Brain pericyte (primary cell): ENCODE measurements at regions not wholly inside any gene's neighbourhood (a gene's known extent, or its start where the extent isn't known, plus 50 kb on each side); places are given as distances from the start of the nearest gene placed in this dataset.
"Not testable (repeated sequence)": the region's sequence is repeated elsewhere in the genome, so short reads cannot be mapped to it uniquely, and the experiment has no call there.

ENCODE experiments used
- DNase-seq: peaks from one replicate; pipeline ENCODE4 v3.0.0-alpha.2; 2012; ENCODE audit warnings: low read depth, low spot score

- no peak for DNase-seq
These were observed 99.9 kb downstream of the ANKRD18B start for GRCh38 chr9:33623658-33624586.

GRCh38 chr9:33628318-33628717, 104.3 kb downstream of the ANKRD18B start:
- not testable (repeated sequence) for DNase-seq

DNA sequence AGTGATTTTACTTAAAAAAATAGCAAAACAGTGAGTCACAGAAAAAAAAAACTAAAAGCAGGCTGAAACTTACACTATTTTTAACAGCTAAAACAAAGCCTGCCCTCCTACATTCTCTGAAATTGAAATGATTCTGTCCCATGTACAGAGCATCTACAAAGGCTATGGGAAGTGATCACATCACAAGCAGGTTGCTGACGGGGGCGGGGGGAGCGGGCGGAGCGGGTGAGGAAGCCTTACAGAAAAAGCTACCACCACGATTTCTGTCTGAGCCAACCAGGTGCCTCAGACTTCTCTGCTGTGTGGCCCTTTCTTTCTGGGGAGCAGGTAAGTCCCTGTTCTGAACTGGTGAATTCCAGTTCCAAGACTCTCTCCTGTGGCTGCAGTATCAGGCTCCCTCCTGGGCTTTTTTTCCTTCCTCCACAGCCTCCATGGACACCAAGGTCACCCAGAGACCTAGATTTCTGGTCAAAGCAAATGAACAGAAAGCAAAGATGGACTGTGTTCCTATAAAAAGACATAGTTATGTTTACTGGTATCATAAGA, 104.9 kb downstream of the ANKRD18B start:
- DNase-seq, result no peak

GRCh38 chr9:33633636-33634035, 109.6 kb downstream of the ANKRD18B start:
- DNase-seq, result no peak

GRCh38 chr9:33637881-33638280, 113.8 kb downstream of the ANKRD18B start:
- no peak for DNase-seq

GRCh38 chr9:33638391-33638915, 114.4 kb downstream of the ANKRD18B start:
- DNase-seq, result no peak

- DNase-seq, result no peak
These were observed 121.7 kb downstream of the ANKRD18B start for GRCh38 chr9:33645706-33646105.

DNA sequence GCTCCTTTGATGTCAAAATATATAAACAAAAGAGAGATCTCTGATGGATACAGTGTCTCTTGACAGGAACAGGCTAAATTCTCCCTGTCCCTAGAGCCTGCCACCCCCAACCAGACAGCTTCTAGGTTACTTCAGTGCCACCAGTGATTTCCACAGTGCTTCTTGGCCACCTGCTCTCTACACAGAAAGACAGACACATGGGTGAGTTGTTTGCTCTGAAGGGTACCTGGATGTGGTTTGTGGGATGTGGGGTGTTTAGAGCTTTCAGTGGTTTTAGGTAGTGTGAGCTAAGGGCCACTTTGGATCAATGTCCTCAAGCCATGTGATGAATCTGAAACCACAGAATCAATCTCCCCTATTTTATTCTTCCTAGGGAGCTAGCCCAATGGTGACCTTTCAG, 125.4 kb downstream of the ANKRD18B start:
- no peak for DNase-seq

GRCh38 chr9:33651125-33651524, 127.1 kb downstream of the ANKRD18B start:
- no peak for DNase-seq

- DNase-seq, result no peak
These were observed 135.4 kb upstream of the PRSS3 start for GRCh38 chr9:33659921-33660320.

DNA sequence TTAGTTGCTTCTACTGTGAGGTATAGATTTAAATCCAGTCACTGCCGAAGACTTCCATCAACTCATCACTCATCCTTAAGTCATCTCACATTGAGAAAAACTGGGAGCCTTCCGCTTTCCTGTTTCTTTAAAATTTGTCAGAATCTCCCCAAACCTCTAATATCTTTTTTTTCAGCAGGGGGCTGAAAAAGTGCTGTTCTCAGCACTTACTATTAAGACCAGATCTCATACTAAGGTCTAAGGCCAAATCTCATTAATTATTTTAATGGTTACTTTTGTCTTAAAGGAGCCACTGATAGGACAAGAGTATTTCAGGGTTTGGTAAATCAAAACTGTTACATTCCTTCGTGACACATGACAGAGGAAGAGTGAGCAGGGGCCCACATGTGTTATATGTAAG, 134.6 kb upstream of the PRSS3 start:
- no peak for DNase-seq

- no peak for DNase-seq
These were observed 134.2 kb upstream of the PRSS3 start for GRCh38 chr9:33661176-33661575.

DNA sequence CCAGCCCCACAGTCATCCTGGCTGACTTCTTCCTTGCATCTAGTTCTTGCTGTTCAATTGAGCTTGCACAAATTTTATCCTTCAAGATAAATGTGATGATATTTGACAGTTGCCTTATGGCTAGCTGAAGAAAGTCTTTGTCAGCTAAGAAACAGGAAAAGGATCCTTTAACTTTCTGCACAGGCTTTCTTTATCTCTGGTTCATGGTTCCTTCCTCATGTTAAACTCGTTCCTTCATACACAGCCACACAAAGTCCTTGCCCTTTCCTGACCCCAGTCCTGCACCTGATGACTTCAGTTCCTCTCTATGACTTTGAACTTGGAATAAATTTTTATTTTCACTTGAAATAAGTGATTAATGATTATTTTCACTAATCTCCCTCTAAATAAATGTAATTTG, 132.5 kb upstream of the PRSS3 start:
- no peak for DNase-seq

GRCh38 chr9:33676194-33676745, 119.1 kb upstream of the PRSS3 start:
- DNase-seq, result not testable (repeated sequence)

DNA sequence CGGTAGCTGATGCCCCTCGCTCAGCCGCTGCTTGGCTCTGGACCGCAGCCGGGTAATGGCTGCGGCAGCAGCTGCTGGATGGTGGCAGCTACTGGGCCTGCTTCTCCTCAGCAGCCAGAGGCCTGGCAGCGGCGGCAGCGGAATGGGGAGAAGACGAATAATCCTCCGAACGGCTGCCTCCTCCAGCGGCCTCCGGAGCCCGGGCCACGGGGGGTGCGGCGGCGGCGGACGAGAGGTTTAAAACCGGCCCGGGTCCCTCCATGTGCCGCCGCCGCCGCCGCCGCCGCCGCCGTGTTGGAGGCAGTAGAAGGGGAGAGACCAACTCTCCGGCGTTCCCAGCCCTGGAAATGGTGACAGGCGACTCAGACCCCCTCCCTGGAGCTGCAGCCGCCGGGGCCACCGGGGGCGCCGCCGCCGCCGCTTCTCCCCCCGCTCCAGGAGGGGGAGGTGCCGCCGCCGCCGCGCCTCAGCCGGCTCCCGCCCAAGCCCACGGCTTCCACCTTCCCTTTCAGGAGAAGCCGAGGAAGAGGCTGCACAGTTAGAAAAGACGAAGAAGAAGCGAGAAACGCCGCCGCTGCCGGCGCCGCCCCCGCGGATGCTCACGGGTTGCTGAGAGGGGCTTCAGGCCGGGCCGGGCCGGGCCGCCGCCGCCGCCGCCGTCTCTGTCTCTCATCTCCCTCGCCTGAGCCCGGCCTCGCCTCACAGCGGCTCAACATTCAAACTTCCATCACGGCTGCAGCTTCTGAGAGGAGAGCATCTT, 118.4 kb upstream of the PRSS3 start:
- no peak for DNase-seq

DNA sequence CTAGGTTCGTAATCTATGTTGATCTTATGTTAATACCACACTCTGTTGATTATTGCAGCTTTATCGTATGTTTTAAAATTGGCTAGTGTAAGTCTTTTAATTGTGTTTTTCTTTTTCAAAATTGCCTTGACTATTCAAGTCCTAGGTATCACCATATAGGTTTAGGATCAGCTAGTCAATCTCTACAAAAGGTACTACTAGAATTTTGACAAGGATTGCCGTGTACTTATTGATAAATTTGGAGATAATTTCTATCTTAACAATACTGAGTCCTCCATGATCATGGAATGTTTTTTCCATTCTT, 117.9 kb upstream of the PRSS3 start:
- no peak for DNase-seq

- DNase-seq, result no peak
These were observed 117.4 kb upstream of the PRSS3 start for GRCh38 chr9:33677961-33678360.

- no peak for DNase-seq
These were observed 112.8 kb upstream of the PRSS3 start for GRCh38 chr9:33682551-33682950.

DNA sequence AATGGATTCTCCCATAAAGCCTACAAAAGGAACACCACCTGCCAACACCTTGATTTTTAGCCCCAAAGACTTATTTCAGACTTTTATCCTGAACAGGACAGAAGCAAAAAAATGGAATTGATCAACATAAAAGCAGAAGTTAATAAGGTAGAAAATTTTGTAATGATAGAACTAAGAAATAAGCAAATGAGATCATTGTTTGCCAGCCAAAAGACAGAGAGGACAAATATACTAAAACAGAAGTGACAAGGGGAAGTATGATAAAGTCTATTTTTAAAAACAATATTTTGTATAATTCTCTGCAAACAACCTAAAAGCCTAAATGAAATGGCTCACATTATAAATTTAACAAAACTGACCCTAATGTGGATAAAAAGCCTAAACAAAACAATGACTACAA, 110.5 kb upstream of the PRSS3 start:
- DNase-seq, result no peak

GRCh38 chr9:33686942-33687341, 108.4 kb upstream of the PRSS3 start:
- DNase-seq, result no peak

- DNase-seq, result no peak
These were observed 107.6 kb upstream of the PRSS3 start for GRCh38 chr9:33687779-33688178.
